Stimulated activated naive CD4-positive, alpha-beta T cell (primary cell): ENCODE measurements at regions not wholly inside any gene's neighbourhood (a gene's known extent, or its start where the extent isn't known, plus 50 kb on each side); places are given as distances from the start of the nearest gene placed in this dataset.

Experiments
- DNase-seq, 6 experiments: peaks; one replicate each; lab custom pipeline; 2025; lab: John Stamatoyannopoulos, UW

GRCh38 chr5:4725594-4725993 is 414.5 kb upstream of the ADAMTS16 start:
- DNase-seq: no peak

GRCh38 chr5:4730279-4730678 is 409.9 kb upstream of the ADAMTS16 start:
- no peak for DNase-seq

GRCh38 chr5:4734348-4734747 is 405.8 kb upstream of the ADAMTS16 start:
- DNase-seq: no peak

GRCh38 chr5:4735261-4735660 is 404.9 kb upstream of the ADAMTS16 start:
- no peak for DNase-seq

- no peak for DNase-seq
Measured at GRCh38 chr5:4737868-4738267, 402.3 kb upstream of the ADAMTS16 start.

- no peak for DNase-seq
Measured at GRCh38 chr5:4738298-4738697, 401.8 kb upstream of the ADAMTS16 start.

GRCh38 chr5:4740156-4740555 is 400.0 kb upstream of the ADAMTS16 start:
- DNase-seq: no peak

- no peak for DNase-seq
Measured at GRCh38 chr5:4758550-4758949, 381.6 kb upstream of the ADAMTS16 start.

- DNase-seq: no peak
Measured at GRCh38 chr5:4758996-4759395, 381.1 kb upstream of the ADAMTS16 start.

GRCh38 chr5:4762316-4762715 is 377.8 kb upstream of the ADAMTS16 start:
- no peak for DNase-seq

- no peak for DNase-seq
Measured at GRCh38 chr5:4765411-4765810, 374.7 kb upstream of the ADAMTS16 start.

GRCh38 chr5:4766101-4766500 is 374.0 kb upstream of the ADAMTS16 start:
- DNase-seq: no peak

GRCh38 chr5:4772591-4772990 is 367.5 kb upstream of the ADAMTS16 start:
- DNase-seq: no peak

GRCh38 chr5:4773827-4774317 is 366.3 kb upstream of the ADAMTS16 start:
- DNase-seq: no peak

- no peak for DNase-seq
Measured at GRCh38 chr5:4777435-4777834, 362.7 kb upstream of the ADAMTS16 start.

- DNase-seq: no peak
Measured at GRCh38 chr5:4780633-4781032, 359.5 kb upstream of the ADAMTS16 start.

GRCh38 chr5:4781299-4781698 is 358.8 kb upstream of the ADAMTS16 start:
- no peak for DNase-seq

GRCh38 chr5:4785971-4786370 is 354.2 kb upstream of the ADAMTS16 start:
- DNase-seq: no peak

GRCh38 chr5:4797445-4797844 is 342.7 kb upstream of the ADAMTS16 start:
- DNase-seq: no peak

GRCh38 chr5:4802044-4802443 is 338.1 kb upstream of the ADAMTS16 start:
- no peak for DNase-seq

- no peak for DNase-seq
Measured at GRCh38 chr5:4804691-4805360, 335.3 kb upstream of the ADAMTS16 start.

- no peak for DNase-seq
Measured at GRCh38 chr5:4815002-4815401, 325.1 kb upstream of the ADAMTS16 start.

- no peak for DNase-seq
Measured at GRCh38 chr5:4817767-4818166, 322.4 kb upstream of the ADAMTS16 start.

GRCh38 chr5:4831325-4831724 is 308.8 kb upstream of the ADAMTS16 start:
- DNase-seq: no peak
